ENCODE measurements at regions not wholly inside any gene's neighbourhood (a gene's known extent, or its start where the extent isn't known, plus 50 kb on each side); places are given as distances from the start of the nearest gene placed in this dataset.

DNA sequence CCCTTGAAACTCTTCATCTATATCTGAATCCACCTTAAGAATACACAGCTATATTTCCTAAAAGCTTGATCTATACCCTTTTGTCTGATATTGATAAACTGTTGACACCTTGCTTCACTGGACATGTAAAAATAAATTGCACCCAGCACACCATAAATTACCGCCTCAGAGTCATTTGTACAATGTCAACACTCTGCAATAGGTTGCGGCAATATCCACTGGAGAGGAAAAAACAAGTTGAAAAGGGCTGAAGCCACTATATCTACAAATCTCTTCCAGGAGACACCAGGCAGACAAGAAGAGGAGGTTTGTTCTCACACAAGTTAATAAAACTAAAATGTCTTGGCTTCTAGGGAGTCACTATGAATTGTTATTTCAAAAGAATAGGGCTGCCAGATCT, 656.9 kb downstream of the CDH8 start:
- TF ChIP-seq, protein P1, sequence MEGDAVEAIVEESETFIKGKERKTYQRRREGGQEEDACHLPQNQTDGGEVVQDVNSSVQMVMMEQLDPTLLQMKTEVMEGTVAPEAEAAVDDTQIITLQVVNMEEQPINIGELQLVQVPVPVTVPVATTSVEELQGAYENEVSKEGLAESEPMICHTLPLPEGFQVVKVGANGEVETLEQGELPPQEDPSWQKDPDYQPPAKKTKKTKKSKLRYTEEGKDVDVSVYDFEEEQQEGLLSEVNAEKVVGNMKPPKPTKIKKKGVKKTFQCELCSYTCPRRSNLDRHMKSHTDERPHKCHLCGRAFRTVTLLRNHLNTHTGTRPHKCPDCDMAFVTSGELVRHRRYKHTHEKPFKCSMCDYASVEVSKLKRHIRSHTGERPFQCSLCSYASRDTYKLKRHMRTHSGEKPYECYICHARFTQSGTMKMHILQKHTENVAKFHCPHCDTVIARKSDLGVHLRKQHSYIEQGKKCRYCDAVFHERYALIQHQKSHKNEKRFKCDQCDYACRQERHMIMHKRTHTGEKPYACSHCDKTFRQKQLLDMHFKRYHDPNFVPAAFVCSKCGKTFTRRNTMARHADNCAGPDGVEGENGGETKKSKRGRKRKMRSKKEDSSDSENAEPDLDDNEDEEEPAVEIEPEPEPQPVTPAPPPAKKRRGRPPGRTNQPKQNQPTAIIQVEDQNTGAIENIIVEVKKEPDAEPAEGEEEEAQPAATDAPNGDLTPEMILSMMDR (conservative IDR thresholded peaks at IDR 0.05 in 1 of 2, IDR thresholded peaks at IDR 0.05 in 1 of 2; ENCODE audit: extremely low read depth in 1 of 2, insufficient read depth in 1 of 2, low read depth in 1 of 2, low read length in 2 of 2), result no peak
- no peak for TF ChIP-seq EZH2 (IDR thresholded peaks at IDR 0.05; ENCODE audit: borderline replicate concordance, low read length)
